A549 (cell line): ENCODE measurements at regions not wholly inside any gene's neighbourhood (a gene's known extent, or its start where the extent isn't known, plus 50 kb on each side); places are given as distances from the start of the nearest gene placed in this dataset.

Source experiments
- CBX2 ChIP-seq: fragments of 200-600 bp; sonication (generic); IDR thresholded peaks from 2 replicates; pipeline ENCODE4 v1.6.1; 2016; ENCODE audit warnings: low read depth, mild to moderate bottlenecking, borderline replicate concordance
- CTCF ChIP-seq: fragments of >200 bp; sonication (Bioruptor Twin); formaldehyde crosslinking; IDR thresholded peaks from 3 replicates; pipeline ENCODE4 v1.5.1; 2016
- FOSL2 ChIP-seq, 2 experiments: fragments of 450-650 bp in 1 of 2; fragments of >200 bp in 1 of 2; sonication (Bioruptor Twin) in 1 of 2; formaldehyde crosslinking; IDR thresholded peaks; 2 replicates each; pipeline versions ENCODE4 v1.5.0 to v1.6.1; 2016 to 2020; ENCODE audit warnings: mild to moderate bottlenecking in 1 of 2, moderate library complexity in 1 of 2
- JUN ChIP-seq, 2 experiments: fragments of >200 bp; sonication (Bioruptor Twin); formaldehyde crosslinking; IDR thresholded peaks; 2 replicates in 1 of 2; 3 replicates in 1 of 2; pipeline ENCODE4 v1.6.1; 2016 to 2017
- MAFK ChIP-seq: fragments of 450-650 bp; IDR thresholded peaks from 2 replicates; pipeline ENCODE4 v1.6.1; 2014; ENCODE audit not compliant: partially characterized antibody
- MAX ChIP-seq: IDR thresholded peaks from 2 replicates; pipeline ENCODE4 v1.6.1; 2012
- USF2 ChIP-seq: fragments of 450-650 bp; IDR thresholded peaks from 2 replicates; pipeline ENCODE4 v1.6.1; 2014; ENCODE audit warnings: antibody characterized with exemption

- TF ChIP-seq FOSL2 (IDR thresholded peaks at IDR 0.05) (no peak), FOSL2 (CRISPR knock-in tag; IDR thresholded peaks at IDR 0.05) (no peak), MAX (no peak), CBX2 (no peak), CTCF (no peak), JUN (IDR thresholded peaks at IDR 0.05) (no peak), MAFK (no peak), USF2 (no peak)
Measured at GRCh38 chr16:6498858-6499257, 833.8 kb upstream of the RBFOX1 start.
